Activated naive CD4-positive, alpha-beta T cell treated with anti-CD3 and anti-CD28 coated beads for 36 hours (primary cell): ENCODE measurements at regions not wholly inside any gene's neighbourhood (a gene's known extent, or its start where the extent isn't known, plus 50 kb on each side); places are given as distances from the start of the nearest gene placed in this dataset.

Source experiments
- CTCF ChIA-PET: fragments of 350-600 bp; sonication (Branson Sonifier 250); formaldehyde crosslinking; loops from one replicate; lab custom pipeline; 2021; ENCODE audit warnings: antibody characterized with exemption; lab: Charles Lee
- DNase-seq: peaks from one replicate; pipeline ENCODE4 v3.0.0-alpha.2; 2020
- H3K27ac Mint-ChIP-seq: one replicate; pipeline ENCODE4 v1.8.0; 2021; ENCODE audit warnings: mild to moderate bottlenecking, mixed read lengths
- H3K27me3 Mint-ChIP-seq: one replicate; pipeline ENCODE4 v1.8.0; 2021; ENCODE audit warnings: low read depth, mixed read lengths
- H3K36me3 Mint-ChIP-seq: one replicate; pipeline ENCODE4 v1.8.0; 2021; ENCODE audit warnings: low read depth, mixed read lengths
- H3K4me1 Mint-ChIP-seq: one replicate; pipeline ENCODE4 v1.8.0; 2021; ENCODE audit warnings: low read depth, mixed read lengths
- H3K4me3 Mint-ChIP-seq: one replicate; pipeline ENCODE4 v1.8.0; 2021; ENCODE audit warnings: mild to moderate bottlenecking, moderate library complexity, mixed read lengths
- H3K9me3 Mint-ChIP-seq: one replicate; pipeline ENCODE4 v1.8.0; 2021; ENCODE audit warnings: mixed read lengths
- intact Hi-C: fragments of 100-400 bp; cut with micrococcal nuclease; formaldehyde crosslinking; loops from one replicate; pipeline ENCODE4 v1.15.1; 2023

GRCh38 chr11:135075740-135076139, 663.7 kb upstream of the B3GAT1 start:
- Mint-ChIP-seq H3K27me3 (no peaks in the 10 kb centered on the region), H3K4me1 (no peaks in the 10 kb centered on the region), H3K9me3 (peaks cover 4% of the 10 kb centered on the region), H3K27ac (no peak overlapping the region), H3K4me3 (no peak overlapping the region), H3K36me3 (no peaks in the 10 kb centered on the region)
- peak; percentile 80 for DNase-seq
- CTCF ChIA-PET = no interaction called here
- intact Hi-C loops = no loop called here

GRCh38 chr11:135074397-135074998, 662.5 kb upstream of the B3GAT1 start:
- no peak overlapping the region for H3K27ac Mint-ChIP-seq
- intact Hi-C loops = no loop called here
- DNase-seq = no peak
- CTCF ChIA-PET = interaction anchor here (0.7 kb wide), 1 partner anchor 713 kb away, joined by 3 read pairs; no protein-coding TSS in a partner anchor
- no peak overlapping the region for H3K4me3 Mint-ChIP-seq
- H3K9me3 Mint-ChIP-seq = peaks cover 4% of the 10 kb centered on the region
- H3K27me3 Mint-ChIP-seq = peaks cover 5% of the 10 kb centered on the region
- H3K36me3 Mint-ChIP-seq = no peaks in the 10 kb centered on the region
- no peaks in the 10 kb centered on the region for H3K4me1 Mint-ChIP-seq

- Mint-ChIP-seq H3K4me1 (no peaks in the 10 kb centered on the region), H3K27ac (no peak overlapping the region), H3K9me3 (peaks cover 4% of the 10 kb centered on the region), H3K27me3 (peaks cover 5% of the 10 kb centered on the region), H3K4me3 (no peak overlapping the region), H3K36me3 (no peaks in the 10 kb centered on the region)
- intact Hi-C loops = no loop called here
- CTCF ChIA-PET = interaction anchor here (0.7 kb wide), 1 partner anchor 713 kb away, joined by 3 read pairs; no protein-coding TSS in a partner anchor
- no peak for DNase-seq
Measured at GRCh38 chr11:135073870-135074269, 661.8 kb upstream of the B3GAT1 start.

- no peaks in the 10 kb centered on the region for H3K4me1 Mint-ChIP-seq
- peaks cover 4% of the 10 kb centered on the region for H3K9me3 Mint-ChIP-seq
- CTCF ChIA-PET = no interaction called here
- DNase-seq = no peak
- intact Hi-C loops = no loop called here
- no peak overlapping the region for H3K27ac Mint-ChIP-seq
- no peak overlapping the region for H3K4me3 Mint-ChIP-seq
- H3K36me3 Mint-ChIP-seq = no peaks in the 10 kb centered on the region
- peaks cover 5% of the 10 kb centered on the region for H3K27me3 Mint-ChIP-seq
Measured at GRCh38 chr11:135073381-135073780, 661.3 kb upstream of the B3GAT1 start.

- intact Hi-C loops = no loop called here
- Mint-ChIP-seq H3K27me3 (peaks cover 17% of the 10 kb centered on the region), H3K4me3 (no peak overlapping the region), H3K27ac (no peak overlapping the region), H3K9me3 (peaks cover 4% of the 10 kb centered on the region), H3K4me1 (no peaks in the 10 kb centered on the region), H3K36me3 (no peaks in the 10 kb centered on the region)
- CTCF ChIA-PET = no interaction called here
- no peak for DNase-seq
Measured at GRCh38 chr11:135069890-135070289, 657.8 kb upstream of the B3GAT1 start.

- Mint-ChIP-seq H3K36me3 (no peaks in the 10 kb centered on the region), H3K27me3 (peaks cover 17% of the 10 kb centered on the region), H3K4me1 (no peaks in the 10 kb centered on the region), H3K4me3 (no peak overlapping the region), H3K27ac (no peak overlapping the region), H3K9me3 (peaks cover 6% of the 10 kb centered on the region)
- intact Hi-C loops = no loop called here
- CTCF ChIA-PET = no interaction called here
- no peak for DNase-seq
Measured at GRCh38 chr11:135069063-135069462, 657.0 kb upstream of the B3GAT1 start.

GRCh38 chr11:135062994-135063393, 651.0 kb upstream of the B3GAT1 start:
- Mint-ChIP-seq H3K4me1 (no peaks in the 10 kb centered on the region), H3K27ac (no peak overlapping the region), H3K9me3 (peaks cover 31% of the 10 kb centered on the region), H3K27me3 (peaks cover 21% of the 10 kb centered on the region), H3K4me3 (no peak overlapping the region), H3K36me3 (no peaks in the 10 kb centered on the region)
- intact Hi-C loops = no loop called here
- CTCF ChIA-PET = no interaction called here
- DNase-seq = no peak

- intact Hi-C loops = no loop called here
- DNase-seq = no peak
- H3K27me3 Mint-ChIP-seq = peaks cover 22% of the 10 kb centered on the region
- CTCF ChIA-PET = no interaction called here
- H3K9me3 Mint-ChIP-seq = peaks cover 31% of the 10 kb centered on the region
- H3K36me3 Mint-ChIP-seq = no peaks in the 10 kb centered on the region
- no peak overlapping the region for H3K27ac Mint-ChIP-seq
- no peak overlapping the region for H3K4me3 Mint-ChIP-seq
- H3K4me1 Mint-ChIP-seq = no peaks in the 10 kb centered on the region
Measured at GRCh38 chr11:135061166-135061565, 649.1 kb upstream of the B3GAT1 start.

GRCh38 chr11:135046986-135047385, 634.9 kb upstream of the B3GAT1 start:
- H3K4me1 Mint-ChIP-seq = no peaks in the 10 kb centered on the region
- no peaks in the 10 kb centered on the region for H3K9me3 Mint-ChIP-seq
- no peak for DNase-seq
- CTCF ChIA-PET = no interaction called here
- H3K27me3 Mint-ChIP-seq = peaks cover 28% of the 10 kb centered on the region
- no peak overlapping the region for H3K27ac Mint-ChIP-seq
- intact Hi-C loops = no loop called here
- H3K36me3 Mint-ChIP-seq = no peaks in the 10 kb centered on the region
- no peak overlapping the region for H3K4me3 Mint-ChIP-seq

- no peaks in the 10 kb centered on the region for H3K36me3 Mint-ChIP-seq
- CTCF ChIA-PET = no interaction called here
Measured at GRCh38 chr11:135046556-135046955, 634.5 kb upstream of the B3GAT1 start.

GRCh38 chr11:135043434-135043833, 631.4 kb upstream of the B3GAT1 start:
- intact Hi-C loops = no loop called here
- Mint-ChIP-seq H3K4me3 (no peak overlapping the region), H3K27me3 (peaks cover 19% of the 10 kb centered on the region), H3K36me3 (no peaks in the 10 kb centered on the region), H3K4me1 (no peaks in the 10 kb centered on the region), H3K9me3 (no peaks in the 10 kb centered on the region), H3K27ac (no peak overlapping the region)
- no peak for DNase-seq
- CTCF ChIA-PET = no interaction called here

More at GRCh38 chr11:135046556-135046955, 634.5 kb upstream of the B3GAT1 start:
- Mint-ChIP-seq H3K4me3 (no peak overlapping the region), H3K9me3 (no peaks in the 10 kb centered on the region), H3K4me1 (no peaks in the 10 kb centered on the region), H3K27me3 (peaks cover 23% of the 10 kb centered on the region), H3K27ac (no peak overlapping the region)
- DNase-seq = no peak
- intact Hi-C loops = no loop called here

GRCh38 chr11:135037828-135038227, 625.8 kb upstream of the B3GAT1 start:
- Mint-ChIP-seq H3K27ac (no peak overlapping the region), H3K36me3 (no peaks in the 10 kb centered on the region), H3K9me3 (peaks cover 2% of the 10 kb centered on the region), H3K4me3 (no peak overlapping the region), H3K4me1 (no peaks in the 10 kb centered on the region), H3K27me3 (peaks cover 9% of the 10 kb centered on the region)
- DNase-seq = no peak
- intact Hi-C loops = no loop called here
- CTCF ChIA-PET = no interaction called here

GRCh38 chr11:135036488-135037297, 624.7 kb upstream of the B3GAT1 start:
- no peak for DNase-seq
- H3K27ac Mint-ChIP-seq = no peak overlapping the region
- H3K9me3 Mint-ChIP-seq = peaks cover 2% of the 10 kb centered on the region
- intact Hi-C loops = no loop called here
- no peaks in the 10 kb centered on the region for H3K36me3 Mint-ChIP-seq
- H3K4me3 Mint-ChIP-seq = no peak overlapping the region
- H3K27me3 Mint-ChIP-seq = peaks cover 17% of the 10 kb centered on the region
- no peaks in the 10 kb centered on the region for H3K4me1 Mint-ChIP-seq
- CTCF ChIA-PET = no interaction called here
